AG10803 (cell line): ENCODE measurements at regions not wholly inside any gene's neighbourhood (a gene's known extent, or its start where the extent isn't known, plus 50 kb on each side); places are given as distances from the start of the nearest gene placed in this dataset.

Experiments
- DNase-seq: peaks from one replicate; pipeline ENCODE4 v3.0.0; 2010; ENCODE audit warnings: low read depth
- H3K4me3 ChIP-seq: 2 replicates; pipeline ENCODE4 v1.5.1; 2011; ENCODE audit warnings: mild to moderate bottlenecking, low read length, control low read depth
- TF ChIP-seq, protein P1 (sequence below): conservative IDR thresholded peaks from 2 replicates; pipeline ENCODE4 v1.5.1; 2011; ENCODE audit warnings: mild to moderate bottlenecking, low read length, control low read depth, inconsistent platforms

GRCh38 chr13:53398051-53398450 lies 369.4 kb downstream of the OLFM4 start:
- DNase-seq = no peak
- H3K4me3 ChIP-seq = no peak overlapping the region
- TF ChIP-seq, protein P1, sequence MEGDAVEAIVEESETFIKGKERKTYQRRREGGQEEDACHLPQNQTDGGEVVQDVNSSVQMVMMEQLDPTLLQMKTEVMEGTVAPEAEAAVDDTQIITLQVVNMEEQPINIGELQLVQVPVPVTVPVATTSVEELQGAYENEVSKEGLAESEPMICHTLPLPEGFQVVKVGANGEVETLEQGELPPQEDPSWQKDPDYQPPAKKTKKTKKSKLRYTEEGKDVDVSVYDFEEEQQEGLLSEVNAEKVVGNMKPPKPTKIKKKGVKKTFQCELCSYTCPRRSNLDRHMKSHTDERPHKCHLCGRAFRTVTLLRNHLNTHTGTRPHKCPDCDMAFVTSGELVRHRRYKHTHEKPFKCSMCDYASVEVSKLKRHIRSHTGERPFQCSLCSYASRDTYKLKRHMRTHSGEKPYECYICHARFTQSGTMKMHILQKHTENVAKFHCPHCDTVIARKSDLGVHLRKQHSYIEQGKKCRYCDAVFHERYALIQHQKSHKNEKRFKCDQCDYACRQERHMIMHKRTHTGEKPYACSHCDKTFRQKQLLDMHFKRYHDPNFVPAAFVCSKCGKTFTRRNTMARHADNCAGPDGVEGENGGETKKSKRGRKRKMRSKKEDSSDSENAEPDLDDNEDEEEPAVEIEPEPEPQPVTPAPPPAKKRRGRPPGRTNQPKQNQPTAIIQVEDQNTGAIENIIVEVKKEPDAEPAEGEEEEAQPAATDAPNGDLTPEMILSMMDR = no peak

GRCh38 chr13:53405616-53406015 lies 377.0 kb downstream of the OLFM4 start:
- TF ChIP-seq, protein P1 = no peak
- H3K4me3 ChIP-seq = no peak overlapping the region
- DNase-seq = no peak

DNA sequence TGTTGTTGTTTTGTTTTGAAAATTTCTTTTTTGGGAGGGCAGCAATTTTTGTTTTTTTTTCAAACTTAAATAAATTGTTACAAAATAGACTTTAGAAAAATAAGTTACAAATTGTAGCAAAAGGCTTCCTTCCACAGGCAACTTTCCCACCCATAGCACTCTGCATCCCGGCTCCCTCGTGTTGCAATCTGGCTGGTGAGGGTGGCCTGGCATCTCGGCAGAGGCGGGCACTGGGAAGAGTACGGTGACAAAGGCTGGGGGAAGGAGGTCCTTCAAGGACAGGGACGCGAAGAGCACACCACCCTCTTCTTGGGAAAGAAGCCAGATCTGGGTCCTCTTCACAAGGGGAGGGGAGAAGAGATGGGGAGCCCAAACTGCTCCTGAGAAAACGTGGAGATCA lies 379.7 kb downstream of the OLFM4 start:
- TF ChIP-seq, protein P1 = no peak
- no peak for DNase-seq
- H3K4me3 ChIP-seq = no peak overlapping the region

DNA sequence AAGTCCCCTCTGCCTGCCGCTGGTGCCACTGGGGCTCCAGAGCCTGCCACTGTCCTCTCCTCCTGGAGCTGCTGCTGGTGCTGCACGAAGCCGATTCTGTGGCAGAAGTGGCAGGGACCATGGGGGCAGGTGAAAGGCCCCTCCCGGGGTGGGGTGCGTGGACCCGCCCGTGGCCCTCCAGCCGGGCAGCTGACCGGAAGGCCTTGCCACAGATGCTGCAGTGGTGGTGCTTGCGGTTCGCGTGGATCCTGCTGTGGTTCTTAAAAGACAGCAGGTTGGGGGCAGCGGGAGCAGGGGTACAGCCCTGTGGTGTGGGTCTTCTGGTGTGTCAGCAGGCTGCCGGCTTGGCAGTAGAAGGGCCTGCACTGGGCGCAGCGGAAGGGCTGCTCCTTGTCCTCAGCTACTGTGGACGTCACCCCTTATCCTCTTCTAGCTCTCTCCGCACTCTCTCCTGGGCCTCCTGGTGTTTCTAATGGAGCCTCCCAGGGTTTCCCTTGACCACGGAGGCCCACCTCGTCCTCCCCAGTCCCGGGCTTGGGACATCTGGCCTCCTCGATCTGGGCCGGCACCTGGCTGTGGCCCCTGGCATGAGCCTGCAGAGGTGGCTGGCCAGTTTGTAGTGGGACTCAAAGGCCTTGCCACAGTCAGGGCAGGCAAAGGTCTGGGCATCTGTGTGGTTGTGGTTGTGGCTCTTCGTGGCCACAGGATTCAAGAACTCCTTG lies 380.4 kb downstream of the OLFM4 start:
- DNase-seq = no peak
- TF ChIP-seq, protein P1 = no peak
- no peak overlapping the region for H3K4me3 ChIP-seq

- no peak overlapping the region for H3K4me3 ChIP-seq
- TF ChIP-seq, protein P1 = no peak
- DNase-seq = no peak
Measured at GRCh38 chr13:53411463-53411862, 382.9 kb downstream of the OLFM4 start.

DNA sequence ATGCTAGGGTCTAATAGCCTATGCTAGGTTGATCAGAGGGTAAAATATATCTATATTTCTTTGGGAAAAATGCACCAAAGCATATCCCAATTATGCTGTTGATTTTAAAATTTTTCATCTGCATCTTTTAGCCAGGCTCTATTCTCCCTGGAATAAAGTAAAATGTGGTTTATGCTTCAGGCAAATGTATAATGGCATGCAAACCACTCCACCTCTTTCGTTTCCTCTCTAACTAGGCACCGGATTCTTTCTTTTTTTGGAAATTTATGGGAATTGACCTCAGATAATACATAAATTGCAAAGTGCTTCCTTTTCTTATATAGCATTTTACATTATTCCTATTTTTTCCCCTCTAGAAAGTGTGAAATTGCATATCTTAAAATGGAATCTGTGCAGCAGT lies 386.5 kb downstream of the OLFM4 start:
- DNase-seq = no peak
- TF ChIP-seq, protein P1 = no peak
- H3K4me3 ChIP-seq = no peak overlapping the region

GRCh38 chr13:53417601-53418000 lies 389.0 kb downstream of the OLFM4 start:
- DNase-seq = no peak
- TF ChIP-seq, protein P1 = no peak
- H3K4me3 ChIP-seq = no peak overlapping the region
